ENCODE measurements at regions not wholly inside any gene's neighbourhood (a gene's known extent, or its start where the extent isn't known, plus 50 kb on each side); places are given as distances from the start of the nearest gene placed in this dataset.

- Histone ChIP-seq H3K27ac (ENCODE audit: low read depth in 2 of 2, low read length in 1 of 2) (no peak overlapping the region), H3K4me1 (ENCODE audit: control insufficient read depth in 1 of 2, insufficient read depth in 2 of 2, low read depth in 1 of 2, low read length in 1 of 2) (no peaks in the 10 kb centered on the region; a peak in 1 of 4 replicates), H3K4me3 (ENCODE audit: low read depth in 2 of 2, low read length in 1 of 2) (no peak overlapping the region), H3K79me2 (ENCODE audit: insufficient read depth) (no peaks in the 10 kb centered on the region), H3K36me3 (replicated peaks in 1 of 2; ENCODE audit: control insufficient read depth in 1 of 2, insufficient read depth in 2 of 2, low read length in 1 of 2) (no peaks in the 10 kb centered on the region), H2AFZ (ENCODE audit: low read depth) (no peak overlapping the region; the same call in 1 of the 2 replicates), H3K4me2 (no peak overlapping the region), H3K9me3 (no peaks in the 10 kb centered on the region), H3K27me3 (ENCODE audit: insufficient read depth) (no peaks in the 10 kb centered on the region), H3K9me2 (no peaks in the 10 kb centered on the region), H3F3A (replicated peaks; ENCODE audit: insufficient read depth) (no peaks in the 10 kb centered on the region), H3K9ac (no peak overlapping the region), H4K20me1 (ENCODE audit: insufficient read depth) (no peaks in the 10 kb centered on the region)
- no peak for DNase-seq
- TF ChIP-seq MXI1 (IDR thresholded peaks at IDR 0.05; ENCODE audit: low read depth, low read length) (no peak), FOSL2 (IDR thresholded peaks at IDR 0.05; ENCODE audit: borderline replicate concordance, low read depth) (no peak), YY1 (IDR thresholded peaks at IDR 0.05; ENCODE audit: low read depth) (no peak), MEF2A (IDR thresholded peaks at IDR 0.05; ENCODE audit: borderline replicate concordance, low read depth) (no peak), ELF1 (IDR thresholded peaks at IDR 0.05) (no peak), TEAD4 (IDR thresholded peaks at IDR 0.05; ENCODE audit: borderline replicate concordance, insufficient read depth) (no peak), CTCF (IDR thresholded peaks at IDR 0.05) (no peak), ZBTB33 (IDR thresholded peaks at IDR 0.05; ENCODE audit: borderline replicate concordance, low read depth) (no peak), IRF3 (IDR thresholded peaks at IDR 0.05; ENCODE audit: low read depth, low read length) (no peak), REST (IDR thresholded peaks at IDR 0.05; ENCODE audit: low read depth, low read length) (no peak), SIN3A (IDR thresholded peaks at IDR 0.05; ENCODE audit: borderline replicate concordance, low read depth, low read length) (no peak), FOXM1 (IDR thresholded peaks at IDR 0.05; ENCODE audit: low read depth) (no peak), SMC3 (IDR thresholded peaks at IDR 0.05; ENCODE audit: low read depth, low read length) (no peak), RFX5 (IDR thresholded peaks at IDR 0.05; ENCODE audit: low read length) (no peak)
- ChIA-PET CTCF (no interaction called here), POLR2A (no interaction called here)
Observed at GRCh38 chr5:144108131-144108530, 62.3 kb downstream of the YIPF5 start.
